ENCODE measurements at regions not wholly inside any gene's neighbourhood (a gene's known extent, or its start where the extent isn't known, plus 50 kb on each side); places are given as distances from the start of the nearest gene placed in this dataset.

GRCh38 chrY:7529396-7529795, 617.8 kb upstream of the AMELY start:
- no peak for TF ChIP-seq CTCF (IDR thresholded peaks at IDR 0.05)
- TF ChIP-seq POLR2A (IDR thresholded peaks at IDR 0.05), result no peak
